ENCODE measurements at regions not wholly inside any gene's neighbourhood (a gene's known extent, or its start where the extent isn't known, plus 50 kb on each side); places are given as distances from the start of the nearest gene placed in this dataset.

- CTCF ChIA-PET = interaction anchor here (0.9 to 1.6 kb wide), 3 partner anchors 18 to 157 kb away, joined by 3 to 5 read pairs (median 3); no protein-coding TSS in a partner anchor
- POLR2A ChIA-PET = no interaction called here
Measured at GRCh38 chr4:16289897-16290554, 63.8 kb upstream of the TAPT1 start.

GRCh38 chr4:16284050-16284449, 57.8 kb upstream of the TAPT1 start:
- POLR2A ChIA-PET = no interaction called here
- Mint-ChIP-seq H3K27ac (no peak overlapping the region), H3K9me3 (peaks cover 8% of the 10 kb centered on the region), H3K36me3 (ENCODE audit: low read depth) (no peaks in the 10 kb centered on the region), H3K4me3 (no peak overlapping the region), H3K27me3 (peaks cover 2% of the 10 kb centered on the region), H3K4me1 (no peaks in the 10 kb centered on the region)
- no peak for DNase-seq
- CTCF ChIA-PET = no interaction called here

More at GRCh38 chr4:16289897-16290554, 63.8 kb upstream of the TAPT1 start:
- H3K9me3 Mint-ChIP-seq = no peaks in the 10 kb centered on the region
- H3K4me3 Mint-ChIP-seq = no peak overlapping the region
- H3K4me1 Mint-ChIP-seq = peaks cover 4% of the 10 kb centered on the region
- DNase-seq = no peak
- no peaks in the 10 kb centered on the region for H3K36me3 Mint-ChIP-seq (ENCODE audit: low read depth)
- peaks cover 2% of the 10 kb centered on the region for H3K27me3 Mint-ChIP-seq
- H3K27ac Mint-ChIP-seq = no peak overlapping the region

GRCh38 chr4:16278178-16278577, 51.9 kb upstream of the TAPT1 start:
- no peak overlapping the region for H3K4me3 Mint-ChIP-seq
- H3K4me1 Mint-ChIP-seq = no peaks in the 10 kb centered on the region
- no peak overlapping the region for H3K27ac Mint-ChIP-seq
- ChIA-PET POLR2A (no interaction called here), CTCF (interaction anchor here (0.7 kb wide), 1 partner anchor 8 kb away, joined by 3 read pairs; no protein-coding TSS in a partner anchor)
- H3K27me3 Mint-ChIP-seq = peaks cover 7% of the 10 kb centered on the region
- DNase-seq = no peak
- peaks cover 9% of the 10 kb centered on the region for H3K9me3 Mint-ChIP-seq
- peaks cover 3% of the 10 kb centered on the region for H3K36me3 Mint-ChIP-seq (ENCODE audit: low read depth)
